Endothelial cell of umbilical vein (primary cell): ENCODE measurements at regions not wholly inside any gene's neighbourhood (a gene's known extent, or its start where the extent isn't known, plus 50 kb on each side); places are given as distances from the start of the nearest gene placed in this dataset.

ENCODE experiments used
- BruUV-seq: library from RNA; stranded (reverse); fragments of 400-500 nt; replicated peaks from 2 replicates; lab custom pipeline; 2021; lab: Mats Ljungman, UMichigan
- CTCF ChIA-PET: fragments of 300-600, 350-600 bp; sonication (Branson Sonifier 250); formaldehyde crosslinking; loops from one replicate; lab custom pipeline; 2021; ENCODE audit warnings: antibody characterized with exemption, inconsistent platforms; lab: Charles Lee
- POLR2A ChIA-PET: fragments of 300-600, 350-600 bp; sonication (Branson Sonifier 250); formaldehyde crosslinking; loops from one replicate; lab custom pipeline; 2021; ENCODE audit warnings: antibody characterized with exemption, inconsistent platforms; lab: Charles Lee
- DNase-seq: peaks from one replicate; pipeline ENCODE4 v3.0.0-alpha.2; 2011; ENCODE audit warnings: low read depth, low spot score
- FAIRE-seq: peaks from 2 replicates; lab custom pipeline; 2011; peaks lifted over from hg19 to GRCh38; lab: Jason Lieb, UNC
- H2AFZ ChIP-seq: 2 replicates; pipeline ENCODE4 v1.6.0; 2012; ENCODE audit warnings: low read depth, low read length, control low read depth, inconsistent platforms
- H3K27ac ChIP-seq: 2 replicates; pipeline ENCODE4 v1.5.1; 2011; ENCODE audit warnings: low read depth, mild to moderate bottlenecking, control low read depth, low read length, moderate library complexity; ENCODE audit not compliant: insufficient read depth
- H3K27me3 ChIP-seq, 2 experiments: 2 replicates each; pipeline versions ENCODE4 v1.6.0 to v1.6.1; 2011; ENCODE audit warnings: low read length in 2 of 2, mixed read lengths in 1 of 2; ENCODE audit not compliant: control insufficient read depth in 2 of 2, insufficient read depth in 2 of 2
- H3K36me3 ChIP-seq, 2 experiments: 2 replicates in 1 of 2; 3 replicates in 1 of 2; pipeline ENCODE4 v1.5.1; 2011; ENCODE audit warnings: low read length in 2 of 2, mild to moderate bottlenecking in 1 of 2, moderate library complexity in 1 of 2; ENCODE audit not compliant: control insufficient read depth in 2 of 2, insufficient read depth in 2 of 2; ENCODE audit errors: extremely low read depth in 1 of 2
- H3K4me1 ChIP-seq: 3 replicates; pipeline ENCODE4 v1.5.1; 2011; ENCODE audit warnings: mild to moderate bottlenecking, low read length; ENCODE audit not compliant: control insufficient read depth, insufficient read depth; ENCODE audit errors: extremely low read depth
- H3K4me2 ChIP-seq: 2 replicates; pipeline ENCODE4 v1.6.1; 2011; ENCODE audit warnings: low read length, control low read depth, mixed read lengths; ENCODE audit not compliant: insufficient read depth
- H3K4me3 ChIP-seq, 3 experiments: fragments of 200-600 bp in 1 of 3; sonication (generic), shearing (Covaris generic) in 1 of 3; replicated peaks in 1 of 3; 2 replicates each; pipeline ENCODE4 v1.5.1; 2011 to 2016; ENCODE audit warnings: control low read depth in 3 of 3, low read length in 3 of 3, mild to moderate bottlenecking in 2 of 3, inconsistent platforms in 1 of 3, low read depth in 1 of 3, moderate library complexity in 1 of 3; ENCODE audit not compliant: insufficient read depth in 1 of 3
- H3K79me2 ChIP-seq: 2 replicates; pipeline ENCODE4 v1.6.0; 2012; ENCODE audit warnings: low read length, inconsistent platforms; ENCODE audit not compliant: control insufficient read depth, insufficient read depth
- H3K9ac ChIP-seq: replicated peaks from 2 replicates; pipeline ENCODE3; 2011; ENCODE audit warnings: low read length, control low read depth; ENCODE audit not compliant: insufficient read depth; ENCODE audit errors: extremely low read depth
- H3K9me1 ChIP-seq: replicated peaks from 3 replicates; pipeline ENCODE4 v1.6.0; 2011; ENCODE audit warnings: mild to moderate bottlenecking, low read length; ENCODE audit not compliant: control insufficient read depth, insufficient read depth; ENCODE audit errors: extremely low read depth
- H3K9me3 ChIP-seq: replicated peaks from 2 replicates; pipeline ENCODE4 v1.5.1; 2012; ENCODE audit warnings: low read length, inconsistent platforms; ENCODE audit not compliant: control insufficient read depth, insufficient read depth
- H4K20me1 ChIP-seq: replicated peaks from 2 replicates; pipeline ENCODE3; 2011; ENCODE audit warnings: mild to moderate bottlenecking, low read length; ENCODE audit not compliant: control insufficient read depth, insufficient read depth; ENCODE audit errors: extremely low read depth
- EZH2 ChIP-seq: IDR thresholded peaks from 2 replicates; pipeline ENCODE4 v1.6.1; 2012; ENCODE audit warnings: borderline replicate concordance, low read depth, mild to moderate bottlenecking, moderate library complexity, low read length, inconsistent platforms; ENCODE audit not compliant: severe bottlenecking
- FOS ChIP-seq: IDR thresholded peaks from 2 replicates; pipeline ENCODE4 v1.6.1; 2011; ENCODE audit warnings: mild to moderate bottlenecking, low read length, moderate library complexity, borderline replicate concordance; ENCODE audit not compliant: insufficient read depth
- GATA2 ChIP-seq: IDR thresholded peaks from 2 replicates; pipeline ENCODE4 v1.7.0; 2011; ENCODE audit warnings: low read depth, mild to moderate bottlenecking, moderate library complexity, mixed read lengths, low read length; ENCODE audit not compliant: insufficient read length, insufficient read depth
- JUN ChIP-seq: IDR thresholded peaks from 2 replicates; pipeline ENCODE4 v1.6.1; 2011; ENCODE audit warnings: borderline replicate concordance, low read depth; ENCODE audit not compliant: insufficient read length, insufficient read depth
- MYC ChIP-seq: IDR thresholded peaks from one replicate; pipeline ENCODE4 v1.6.1; 2011; ENCODE audit warnings: mild to moderate bottlenecking, low read depth, low read length
- POLR2A ChIP-seq: IDR thresholded peaks from 2 replicates; pipeline ENCODE4 v1.6.1; 2012; ENCODE audit warnings: low read depth, mild to moderate bottlenecking, control low read depth, low read length
- POLR2AphosphoS5 ChIP-seq: IDR thresholded peaks from 2 replicates; pipeline ENCODE4 v1.6.1; 2012; ENCODE audit warnings: low read depth, mild to moderate bottlenecking, control low read depth, low read length, moderate library complexity; ENCODE audit not compliant: insufficient read depth
- dilution Hi-C: fragments of 300-500 bp; cut with MboI; formaldehyde crosslinking; loops from one replicate; pipeline ENCODE4 v1.15.0; 2019; ENCODE audit warnings: low sequenced_read_pairs; ENCODE audit not compliant: extremely low pct_ligation_motif_present
- intact Hi-C: fragments of 100-400 bp; cut with micrococcal nuclease; formaldehyde crosslinking; loops from one replicate; pipeline ENCODE4 v1.10.0; 2022
- TF ChIP-seq, protein P1 (sequence below): IDR thresholded peaks from 2 replicates; pipeline ENCODE4 v1.6.1; 2011; ENCODE audit not compliant: insufficient read depth, insufficient read length
- TF ChIP-seq, protein P2 (sequence below), 2 donors: IDR thresholded peaks; 1 replicate in 1 of 2; 2 replicates in 1 of 2; pipeline ENCODE4 v1.5.1; 2011; ENCODE audit warnings: low read length in 2 of 2, mild to moderate bottlenecking in 2 of 2, moderate library complexity in 2 of 2, control low read depth in 1 of 2, inconsistent platforms in 1 of 2, low read depth in 1 of 2; ENCODE audit not compliant: insufficient read depth in 1 of 2; ENCODE audit errors: extremely low read depth in 1 of 2

DNA sequence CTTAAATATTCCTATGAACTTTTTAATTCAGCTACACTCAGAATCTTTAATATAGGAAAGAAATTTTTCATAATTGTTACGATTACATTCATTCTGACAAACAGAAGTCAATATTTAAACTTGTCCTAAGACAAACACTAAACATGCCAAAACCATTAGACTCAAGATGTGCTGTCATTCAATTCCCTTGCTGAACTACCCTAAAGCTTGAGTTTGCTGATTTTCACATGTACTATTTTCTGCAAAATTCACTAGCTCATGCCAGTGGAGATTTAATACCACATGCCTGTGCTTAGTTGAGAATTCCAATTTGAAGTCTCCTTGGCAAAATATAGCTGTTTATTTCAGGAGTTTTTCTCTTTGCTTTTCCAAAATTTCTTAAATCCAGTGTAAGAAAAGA lies 448.0 kb downstream of the COL12A1 start:
- Histone ChIP-seq H3K9ac (no peak overlapping the region), H3K4me3 (no peak overlapping the region), H3K27ac (no peak overlapping the region), H3K4me1 (no peaks in the 10 kb centered on the region), H3K9me1 (no peaks in the 10 kb centered on the region), H3K36me3 (no peaks in the 10 kb centered on the region), H2AFZ (no peak overlapping the region), H4K20me1 (no peaks in the 10 kb centered on the region), H3K79me2 (no peaks in the 10 kb centered on the region), H3K4me2 (no peak overlapping the region), H3K27me3 (no peaks in the 10 kb centered on the region), H3K9me3 (no peaks in the 10 kb centered on the region)
- dilution Hi-C loops (no loop called here), intact Hi-C loops (no loop called here)
- CTCF ChIA-PET: interaction anchor here (1.1 to 1.3 kb wide), 2 partner anchors 13 to 445 kb away, joined by 3 to 5 read pairs; no protein-coding TSS in a partner anchor
- TF ChIP-seq, protein P1, sequence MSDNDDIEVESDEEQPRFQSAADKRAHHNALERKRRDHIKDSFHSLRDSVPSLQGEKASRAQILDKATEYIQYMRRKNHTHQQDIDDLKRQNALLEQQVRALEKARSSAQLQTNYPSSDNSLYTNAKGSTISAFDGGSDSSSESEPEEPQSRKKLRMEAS: no peak
- TF ChIP-seq EZH2: no peak
- no peak for TF ChIP-seq JUN
- TF ChIP-seq POLR2AphosphoS5: no peak
- TF ChIP-seq MYC: no peak
- TF ChIP-seq GATA2: no peak
- POLR2A ChIA-PET: no interaction called here
- DNase-seq: no peak
- no TSS peak for BruUV-seq
- FAIRE-seq: no peak

DNA sequence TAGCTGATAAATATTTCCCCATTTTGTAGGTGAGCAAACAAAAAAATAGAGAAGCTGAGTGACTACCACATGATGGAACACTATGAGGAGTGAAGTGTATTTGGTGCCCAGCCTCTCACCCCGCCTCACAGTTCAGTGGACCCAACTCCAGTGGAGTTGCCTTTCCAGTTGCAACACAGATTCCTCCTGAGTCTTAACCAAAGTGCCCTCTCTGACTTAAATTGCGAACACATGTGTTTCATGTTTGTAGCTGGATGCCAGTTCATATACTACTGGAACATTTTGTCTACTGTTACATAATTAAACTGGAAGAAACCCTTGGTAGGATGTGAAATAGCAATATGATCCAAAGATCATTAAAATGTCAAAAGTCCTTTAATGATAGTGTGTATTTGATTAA lies 448.9 kb downstream of the COL12A1 start:
- no peak overlapping the region for H3K4me3 ChIP-seq
- H3K9ac ChIP-seq: no peak overlapping the region
- intact Hi-C loops (no loop called here), dilution Hi-C loops (no loop called here)
- H3K27ac ChIP-seq: no peak overlapping the region
- no peaks in the 10 kb centered on the region for H3K36me3 ChIP-seq
- no peaks in the 10 kb centered on the region for H3K4me1 ChIP-seq
- no peak for FAIRE-seq
- DNase-seq: no peak
- no peaks in the 10 kb centered on the region for H3K9me3 ChIP-seq
- no peaks in the 10 kb centered on the region for H3K27me3 ChIP-seq
- no peaks in the 10 kb centered on the region for H3K9me1 ChIP-seq
- TF ChIP-seq, protein P2, sequence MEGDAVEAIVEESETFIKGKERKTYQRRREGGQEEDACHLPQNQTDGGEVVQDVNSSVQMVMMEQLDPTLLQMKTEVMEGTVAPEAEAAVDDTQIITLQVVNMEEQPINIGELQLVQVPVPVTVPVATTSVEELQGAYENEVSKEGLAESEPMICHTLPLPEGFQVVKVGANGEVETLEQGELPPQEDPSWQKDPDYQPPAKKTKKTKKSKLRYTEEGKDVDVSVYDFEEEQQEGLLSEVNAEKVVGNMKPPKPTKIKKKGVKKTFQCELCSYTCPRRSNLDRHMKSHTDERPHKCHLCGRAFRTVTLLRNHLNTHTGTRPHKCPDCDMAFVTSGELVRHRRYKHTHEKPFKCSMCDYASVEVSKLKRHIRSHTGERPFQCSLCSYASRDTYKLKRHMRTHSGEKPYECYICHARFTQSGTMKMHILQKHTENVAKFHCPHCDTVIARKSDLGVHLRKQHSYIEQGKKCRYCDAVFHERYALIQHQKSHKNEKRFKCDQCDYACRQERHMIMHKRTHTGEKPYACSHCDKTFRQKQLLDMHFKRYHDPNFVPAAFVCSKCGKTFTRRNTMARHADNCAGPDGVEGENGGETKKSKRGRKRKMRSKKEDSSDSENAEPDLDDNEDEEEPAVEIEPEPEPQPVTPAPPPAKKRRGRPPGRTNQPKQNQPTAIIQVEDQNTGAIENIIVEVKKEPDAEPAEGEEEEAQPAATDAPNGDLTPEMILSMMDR (IDR thresholded peaks at IDR 0.05; ENCODE audit: extremely low read depth in 1 of 2, insufficient read depth in 1 of 2, low read depth in 1 of 2, low read length in 2 of 2): no peak
- TF ChIP-seq FOS (no peak), POLR2A (no peak), POLR2AphosphoS5 (no peak)
- no TSS peak for BruUV-seq
- no peak overlapping the region for H2AFZ ChIP-seq
- no peaks in the 10 kb centered on the region for H4K20me1 ChIP-seq
- ChIA-PET CTCF (interaction anchor here (1.3 kb wide), 1 partner anchor 446 kb away, joined by 5 read pairs; no protein-coding TSS in a partner anchor), POLR2A (no interaction called here)
- no peaks in the 10 kb centered on the region for H3K79me2 ChIP-seq
- H3K4me2 ChIP-seq: no peak overlapping the region
